Middle frontal gyrus (tissue), 1 donor: ENCODE measurements at regions not wholly inside any gene's neighbourhood (a gene's known extent, or its start where the extent isn't known, plus 50 kb on each side); places are given as distances from the start of the nearest gene placed in this dataset.

ENCODE experiments used
- DNase-seq: peaks from one replicate; pipeline ENCODE4 v3.0.0-alpha.2; 2015; ENCODE audit warnings: low spot score; ENCODE audit errors: extremely low spot score

- DNase-seq, result no peak
Observed at GRCh38 chr16:54812229-54812628, 118.4 kb upstream of the IRX5 start.

GRCh38 chr16:54808890-54809289 lies 121.8 kb upstream of the IRX5 start:
- DNase-seq, result no peak

- no peak for DNase-seq
Observed at GRCh38 chr16:54806881-54807360, 123.7 kb upstream of the IRX5 start.

GRCh38 chr16:54806378-54806777 lies 124.3 kb upstream of the IRX5 start:
- no peak for DNase-seq

GRCh38 chr16:54805648-54806047 lies 125.0 kb upstream of the IRX5 start:
- no peak for DNase-seq

GRCh38 chr16:54801057-54801844 lies 129.4 kb upstream of the IRX5 start:
- DNase-seq, result no peak

- no peak for DNase-seq
Observed at GRCh38 chr16:54798267-54798666, 132.4 kb upstream of the IRX5 start.

GRCh38 chr16:54796211-54796610 lies 134.5 kb upstream of the IRX5 start:
- no peak for DNase-seq

GRCh38 chr16:54792811-54793210 lies 137.9 kb upstream of the IRX5 start:
- no peak for DNase-seq

- DNase-seq, result no peak
Observed at GRCh38 chr16:54787045-54787444, 143.6 kb upstream of the IRX5 start.

- DNase-seq, result no peak
Observed at GRCh38 chr16:54783980-54784379, 146.7 kb upstream of the IRX5 start.

GRCh38 chr16:54783226-54783625 lies 147.4 kb upstream of the IRX5 start:
- DNase-seq, result no peak

GRCh38 chr16:54780266-54780665 lies 150.4 kb upstream of the IRX5 start:
- DNase-seq, result no peak

GRCh38 chr16:54779549-54779948 lies 151.1 kb upstream of the IRX5 start:
- no peak for DNase-seq

GRCh38 chr16:54774768-54775167 lies 155.9 kb upstream of the IRX5 start:
- no peak for DNase-seq

GRCh38 chr16:54772400-54772799 lies 158.3 kb upstream of the IRX5 start:
- no peak for DNase-seq

- DNase-seq, result no peak
Observed at GRCh38 chr16:54766355-54766754, 164.3 kb upstream of the IRX5 start.

- no peak for DNase-seq
Observed at GRCh38 chr16:54750249-54750648, 180.4 kb upstream of the IRX5 start.

GRCh38 chr16:54748611-54749190 lies 182.0 kb upstream of the IRX5 start:
- DNase-seq, result no peak

- no peak for DNase-seq
Observed at GRCh38 chr16:54746596-54746995, 184.1 kb upstream of the IRX5 start.

GRCh38 chr16:54744998-54745397 lies 185.7 kb upstream of the IRX5 start:
- DNase-seq, result no peak

- no peak for DNase-seq
Observed at GRCh38 chr16:54742436-54742835, 188.2 kb upstream of the IRX5 start.

GRCh38 chr16:54739381-54739780 lies 191.3 kb upstream of the IRX5 start:
- DNase-seq, result no peak
